Body of pancreas (tissue), 4 donors: ENCODE measurements at regions not wholly inside any gene's neighbourhood (a gene's known extent, or its start where the extent isn't known, plus 50 kb on each side); places are given as distances from the start of the nearest gene placed in this dataset.

ENCODE experiments used
- ATAC-seq: fragments of 150-250 bp; one replicate; pipeline ENCODE4 v1.9.1; 2016
- DNase-seq, 4 donors: peaks; one replicate each; pipeline ENCODE4 v3.0.0-alpha.2; 2019
- H3K27ac ChIP-seq, 4 donors: fragments of 200-600 bp; sonication (generic); 1 replicate in 3 of 4; 2 replicates in 1 of 4; pipeline versions ENCODE4 v1.5.1 to v1.6.1; 2016 to 2019; ENCODE audit warnings: mild to moderate bottlenecking in 1 of 4, mixed read lengths in 1 of 4, moderate library complexity in 1 of 4
- H3K27me3 ChIP-seq, 2 donors: fragments of 200-600 bp; sonication (generic); one replicate each; pipeline ENCODE4 v1.6.0; 2016; ENCODE audit warnings: mild to moderate bottlenecking in 1 of 2
- H3K36me3 ChIP-seq, 2 donors: fragments of 200-600 bp; sonication (generic); replicated peaks in 1 of 2; 2 replicates each; pipeline ENCODE4 v1.5.1; 2016; ENCODE audit warnings: low read depth in 2 of 2; ENCODE audit not compliant: insufficient read depth in 1 of 2
- H3K4me1 ChIP-seq: fragments of 200-600 bp; sonication (generic); one replicate; pipeline ENCODE4 v1.6.0; 2016
- H3K4me3 ChIP-seq, 2 donors: fragments of 200-600 bp; sonication (generic); 1 replicate in 1 of 2; 2 replicates in 1 of 2; pipeline ENCODE4 v1.5.1; 2016 to 2019
- H3K9me3 ChIP-seq, 3 donors: fragments of 200-600 bp; sonication (generic); 1 replicate in 2 of 3; 2 replicates in 1 of 3; pipeline ENCODE4 v1.5.1; 2016
- CTCF ChIP-seq, 7 experiments: fragments of 450-650 bp in 4 of 7; fragments of 200-600 bp in 3 of 7; sonication (generic) in 3 of 7; IDR thresholded peaks; one replicate each; pipeline ENCODE4 v1.5.1; 2016 to 2019; ENCODE audit warnings: antibody characterized with exemption in 7 of 7
- POLR2A ChIP-seq, 3 donors: fragments of 450-650 bp; IDR thresholded peaks; one replicate each; pipeline ENCODE4 v1.6.1; 2016; ENCODE audit warnings: antibody characterized with exemption in 3 of 3, mild to moderate bottlenecking in 2 of 3
- WGBS, 2 donors: methylation state at CpG; one replicate each; pipeline ENCODE4 v1.1.5; 2017; 5-methylcytosine and 5-hydroxymethylcytosine counted together
- intact Hi-C: fragments of 100-400 bp; cut with DNase I; formaldehyde crosslinking; loops from one replicate; pipeline ENCODE4 v1.15.1; 2023

GRCh38 chr2:235405612-235406361, 88.1 kb upstream of the AGAP1 start:
- Histone ChIP-seq H3K36me3 (no peaks in the 10 kb centered on the region), H3K9me3 (no peaks in the 10 kb centered on the region), H3K27me3 (no peaks in the 10 kb centered on the region), H3K4me1 (peaks cover 16% of the 10 kb centered on the region), H3K4me3 (no peak overlapping the region), H3K27ac (peak overlapping the region in 1 of 4 donors; percentile 18)
- intact Hi-C loops, result no loop called here
- TF ChIP-seq CTCF (IDR thresholded peaks at IDR 0.05), result no peak
- TF ChIP-seq POLR2A (IDR thresholded peaks at IDR 0.05), result no peak
- WGBS, 2 donors, result 47 to 58% methylated on average over 10 to 11 of the region's 11 CpGs
- ATAC-seq, result no peak
- DNase-seq, result no peak

GRCh38 chr2:235406430-235406829, 87.4 kb upstream of the AGAP1 start:
- Histone ChIP-seq H3K27me3 (no peaks in the 10 kb centered on the region), H3K9me3 (no peaks in the 10 kb centered on the region), H3K4me3 (no peak overlapping the region), H3K36me3 (no peaks in the 10 kb centered on the region), H3K27ac (peak overlapping the region in 1 of 4 donors; percentile 18), H3K4me1 (peaks cover 16% of the 10 kb centered on the region)
- peak; percentile 50 for ATAC-seq
- no peak for TF ChIP-seq POLR2A (IDR thresholded peaks at IDR 0.05)
- no peak for TF ChIP-seq CTCF (IDR thresholded peaks at IDR 0.05)
- intact Hi-C loops, result no loop called here
- 6 to 25% methylated on average over 5 to 8 of the region's 8 CpGs for WGBS, 2 donors
- peak; percentile 29 to 66 (median 52) for DNase-seq

- Histone ChIP-seq H3K9me3 (no peaks in the 10 kb centered on the region), H3K4me1 (peaks cover 33% of the 10 kb centered on the region), H3K27ac (peak overlapping the region in 2 of 4 donors; percentile 11 to 74), H3K27me3 (no peaks in the 10 kb centered on the region), H3K36me3 (no peaks in the 10 kb centered on the region), H3K4me3 (no peak overlapping the region)
- intact Hi-C loops, result no loop called here
- no peak for ATAC-seq
- TF ChIP-seq CTCF (IDR thresholded peaks at IDR 0.05), result no peak
- TF ChIP-seq POLR2A (IDR thresholded peaks at IDR 0.05), result no peak
- 87 to 90% methylated on average over 4 of the region's 4 CpGs for WGBS, 2 donors
- DNase-seq, result no peak
Measured at GRCh38 chr2:235411905-235412485, 81.8 kb upstream of the AGAP1 start.

- DNase-seq, result peak in 1 of 4 donors; percentile 45
Measured at GRCh38 chr2:235413064-235413463, 80.8 kb upstream of the AGAP1 start.

More at GRCh38 chr2:235413064-235413463, 80.8 kb upstream of the AGAP1 start:
- TF ChIP-seq CTCF (IDR thresholded peaks at IDR 0.05) (no peak), POLR2A (IDR thresholded peaks at IDR 0.05) (no peak)
- Histone ChIP-seq H3K4me3 (no peak overlapping the region), H3K36me3 (no peaks in the 10 kb centered on the region), H3K9me3 (no peaks in the 10 kb centered on the region), H3K4me1 (peaks cover 43% of the 10 kb centered on the region), H3K27ac (peak overlapping the region in 3 of 4 donors; percentile 11 to 74 (median 56)), H3K27me3 (no peaks in the 10 kb centered on the region)
- intact Hi-C loops, result no loop called here
- 35 to 70% methylated on average over 1 of the region's 1 CpG for WGBS, 2 donors
- no peak for ATAC-seq
